Lung microvascular endothelial cell (primary cell): ENCODE measurements at regions not wholly inside any gene's neighbourhood (a gene's known extent, or its start where the extent isn't known, plus 50 kb on each side); places are given as distances from the start of the nearest gene placed in this dataset.
"Not testable (repeated sequence)": the region's sequence is repeated elsewhere in the genome, so short reads cannot be mapped to it uniquely, and the experiment has no call there.

Experiments
- DNase-seq, 2 donors: peaks; one replicate each; pipeline versions ENCODE4 v3.0.0 to v3.0.0-alpha.2; 2010; ENCODE audit warnings: low read depth in 2 of 2

DNA sequence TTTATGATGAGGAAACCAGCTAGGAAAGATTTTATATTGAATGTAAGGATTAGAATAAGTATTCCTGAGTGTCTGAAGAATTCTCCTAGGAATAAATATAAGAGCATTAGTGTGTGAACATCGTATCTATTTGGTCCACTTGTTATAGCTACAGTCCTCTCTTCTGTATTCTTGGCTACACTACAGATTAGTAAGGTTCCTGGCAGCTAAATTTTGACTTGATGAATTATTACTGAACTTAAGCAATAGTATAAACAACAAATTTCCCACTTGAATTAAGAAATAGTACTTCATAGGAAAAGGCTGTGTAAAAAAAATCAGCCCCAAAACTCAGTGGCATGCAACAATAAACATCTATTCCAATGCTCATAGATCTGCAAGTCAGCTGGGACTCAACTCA is 138.4 kb upstream of the G2E3 start:
- no peak for DNase-seq

- DNase-seq, result no peak
Observed at GRCh38 chr14:30426463-30426862, 132.5 kb upstream of the G2E3 start.

- no peak for DNase-seq
Observed at GRCh38 chr14:30427401-30427800, 131.6 kb upstream of the G2E3 start.

- DNase-seq, result no peak
Observed at GRCh38 chr14:30427846-30428245, 131.1 kb upstream of the G2E3 start.

GRCh38 chr14:30431552-30431951 is 127.4 kb upstream of the G2E3 start:
- no peak for DNase-seq

DNA sequence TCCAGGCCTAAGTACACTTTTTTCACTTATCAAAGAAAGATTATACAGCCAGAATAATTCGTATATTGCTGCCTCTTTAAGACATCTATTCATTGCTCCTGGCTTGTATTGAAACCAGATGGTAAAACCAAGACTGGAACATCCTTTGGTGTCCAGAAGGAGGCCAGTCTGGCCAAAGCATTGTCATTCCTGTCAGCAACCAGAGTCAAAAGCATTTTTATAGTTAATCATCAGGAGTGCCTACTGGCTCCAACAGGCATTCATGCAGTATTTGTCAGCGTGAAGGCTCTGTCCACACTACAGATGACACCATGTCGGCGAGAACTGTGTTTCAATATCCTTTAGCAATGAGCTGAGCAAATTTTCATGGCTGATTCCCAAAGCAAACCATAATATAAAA is 118.0 kb upstream of the G2E3 start:
- no peak for DNase-seq

DNA sequence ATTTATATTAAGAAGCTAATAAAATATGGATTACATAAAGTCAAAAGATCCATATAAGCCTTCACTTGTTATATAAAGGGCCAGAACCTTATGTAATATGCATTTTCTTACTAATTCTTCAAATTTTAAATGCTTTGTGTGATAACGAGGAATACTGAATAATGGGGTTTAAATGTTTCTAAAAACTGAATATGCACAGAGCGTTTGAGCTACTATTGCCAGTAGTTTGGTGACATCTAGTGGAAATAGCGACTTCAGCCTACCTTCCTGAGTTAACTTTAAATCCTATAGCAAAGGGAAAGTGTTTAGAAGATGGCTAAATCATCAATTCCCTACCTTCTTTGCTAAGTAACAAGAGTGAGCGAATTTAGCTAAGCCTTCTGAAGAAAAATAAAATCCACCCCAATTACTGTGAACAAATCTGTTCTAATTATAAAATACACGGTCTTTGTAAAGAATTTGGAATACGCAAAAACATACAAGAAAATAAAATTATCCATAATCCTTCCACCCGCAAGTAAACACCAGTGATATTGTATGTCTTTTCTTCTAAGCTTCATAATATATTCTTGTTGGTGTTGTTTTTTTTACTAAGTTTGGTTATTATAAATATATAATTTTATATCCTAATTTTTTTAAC is 115.5 kb upstream of the G2E3 start:
- DNase-seq, result peak; percentile 28 to 48

- DNase-seq, result no peak
Observed at GRCh38 chr14:30444451-30444850, 114.5 kb upstream of the G2E3 start.

DNA sequence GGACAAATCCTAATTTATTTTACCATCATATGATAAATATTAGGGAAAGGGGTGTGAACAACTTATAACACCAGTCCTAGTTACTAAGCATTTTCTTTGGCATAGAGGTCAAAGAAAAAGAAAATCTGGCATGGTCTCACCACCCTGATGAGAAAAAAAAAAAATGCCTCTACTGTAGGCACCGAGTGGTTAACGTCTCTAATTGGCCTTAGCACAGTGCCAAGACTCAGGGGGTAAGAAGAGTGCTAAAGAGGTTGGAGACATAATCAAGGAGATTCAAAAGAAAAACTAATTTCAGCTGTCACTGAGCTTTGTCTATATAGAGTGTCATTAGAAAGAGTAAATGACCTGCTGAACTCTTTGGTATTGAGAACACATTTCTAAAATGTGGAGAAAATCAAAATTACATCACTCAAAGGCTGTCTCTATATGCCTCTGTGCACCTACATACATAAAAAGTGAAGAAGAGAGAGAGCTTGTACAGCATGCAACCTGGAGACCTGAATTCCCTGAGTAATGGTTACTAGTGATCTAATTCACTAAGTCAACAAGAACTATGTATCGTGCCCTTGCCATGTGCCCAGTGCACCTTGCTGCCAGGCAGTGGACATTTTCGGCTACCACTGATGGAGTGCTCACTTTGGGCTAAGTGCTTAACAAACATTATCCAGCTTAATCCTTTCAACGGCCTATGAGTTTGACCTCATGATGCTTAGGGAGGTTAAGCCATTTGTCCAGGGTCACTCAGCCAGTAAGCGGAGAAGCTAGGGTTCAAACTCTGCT is 113.8 kb upstream of the G2E3 start:
- DNase-seq, result no peak

GRCh38 chr14:30445852-30446251 is 113.1 kb upstream of the G2E3 start:
- DNase-seq, result no peak

DNA sequence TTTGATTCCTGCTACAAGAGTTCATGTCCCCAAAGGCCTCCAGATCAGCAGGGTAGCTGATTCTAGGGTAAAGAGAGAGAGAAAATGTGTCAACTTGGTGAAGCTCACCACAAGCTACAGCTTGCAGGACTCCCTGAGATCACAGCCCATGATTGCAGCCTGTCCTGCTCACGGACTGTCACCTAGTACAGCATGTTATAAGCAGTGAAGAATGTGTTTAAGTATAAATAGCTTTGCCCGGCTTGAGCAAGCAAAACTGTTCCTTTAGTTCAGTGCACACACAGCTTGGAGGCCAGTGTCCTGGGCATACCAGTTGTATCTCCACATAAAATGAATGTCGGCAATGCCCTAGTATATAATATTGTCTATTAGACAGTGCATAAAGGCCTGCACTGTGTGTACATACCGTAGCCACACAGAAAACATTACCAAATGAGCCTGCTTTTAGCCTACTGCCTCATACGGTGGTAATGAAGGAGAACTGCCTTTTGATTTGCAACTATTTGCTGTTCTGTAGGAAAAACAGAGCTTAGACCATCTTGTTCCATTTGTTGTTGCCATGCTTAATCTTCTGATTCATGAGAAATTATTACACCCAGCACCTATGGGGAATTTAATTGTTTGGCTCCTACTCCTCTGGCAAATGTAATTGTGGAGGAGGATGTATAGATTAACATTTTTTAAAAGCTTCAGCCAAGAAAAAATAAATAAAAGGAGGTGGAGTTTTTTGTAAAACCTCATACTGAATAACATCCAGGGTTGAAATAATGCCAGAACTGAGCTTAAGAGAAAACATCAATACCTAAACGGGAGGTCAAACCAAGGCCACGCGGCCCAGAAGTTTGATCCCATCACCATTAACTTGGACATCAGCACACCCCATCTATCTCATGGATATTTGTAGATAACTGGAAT is 108.1 kb upstream of the G2E3 start:
- no peak for DNase-seq

- no peak for DNase-seq
Observed at GRCh38 chr14:30456296-30456695, 102.7 kb upstream of the G2E3 start.

- no peak for DNase-seq
Observed at GRCh38 chr14:30462358-30462757, 96.6 kb upstream of the G2E3 start.

DNA sequence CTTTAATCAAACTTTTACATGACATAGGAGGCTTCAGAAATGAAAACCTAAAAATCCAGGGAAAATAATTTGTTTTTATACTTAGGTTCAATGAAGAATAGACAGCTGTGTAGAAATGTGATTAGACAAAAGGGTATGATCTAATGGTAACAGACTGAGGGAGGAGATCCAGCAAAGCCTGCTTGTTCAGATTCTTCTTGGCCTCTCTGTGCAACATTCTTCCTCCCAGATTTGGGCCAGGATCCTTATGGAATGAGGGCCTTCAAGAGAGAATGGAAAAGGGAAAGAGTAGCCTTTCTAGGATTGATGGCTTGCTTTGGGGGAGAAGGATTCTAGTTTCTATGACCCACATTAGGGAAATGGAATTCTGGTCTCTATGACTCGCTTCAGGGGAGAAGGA is 94.5 kb upstream of the G2E3 start:
- no peak for DNase-seq

DNA sequence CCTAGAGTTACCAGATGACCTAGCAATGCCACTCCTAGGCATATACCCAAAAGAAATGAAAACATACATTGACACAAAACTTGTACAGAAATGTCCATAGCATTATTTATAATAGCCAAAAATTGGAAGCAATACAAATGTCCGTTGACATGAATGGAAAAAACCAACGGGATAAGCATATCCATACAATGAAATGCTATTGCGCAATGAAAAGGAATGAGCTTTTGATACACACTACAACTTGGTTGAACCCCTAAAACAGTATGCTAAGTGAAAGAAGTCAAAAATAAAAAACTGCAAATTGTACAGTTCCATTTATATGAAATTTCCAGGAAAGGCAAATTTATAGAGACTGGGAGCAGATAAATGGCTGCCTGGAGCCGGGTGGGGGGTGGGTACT is 90.6 kb upstream of the G2E3 start:
- no peak for DNase-seq

DNA sequence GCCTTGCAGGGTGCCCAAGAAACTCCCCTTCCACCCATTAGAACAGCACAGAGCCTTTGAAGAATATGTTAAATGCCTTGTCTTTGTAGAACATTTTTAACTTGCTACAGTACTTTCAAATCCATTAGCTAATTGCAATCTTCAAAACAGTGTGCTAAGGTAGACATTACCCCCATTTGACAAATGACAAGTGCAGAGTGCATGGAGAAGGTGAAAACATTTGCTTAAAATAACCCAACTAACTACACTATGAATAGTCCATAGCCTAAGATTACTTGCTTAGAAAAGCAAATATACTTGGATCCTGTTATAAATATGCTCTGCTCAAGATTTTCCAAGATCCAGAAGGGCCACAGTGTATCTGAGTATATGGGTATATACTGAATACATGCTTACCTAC is 87.0 kb upstream of the G2E3 start:
- DNase-seq, result no peak

GRCh38 chr14:30473846-30474696 is 84.9 kb upstream of the G2E3 start:
- DNase-seq, result not testable (repeated sequence)

GRCh38 chr14:30482276-30482675 is 76.7 kb upstream of the G2E3 start:
- DNase-seq, result no peak

DNA sequence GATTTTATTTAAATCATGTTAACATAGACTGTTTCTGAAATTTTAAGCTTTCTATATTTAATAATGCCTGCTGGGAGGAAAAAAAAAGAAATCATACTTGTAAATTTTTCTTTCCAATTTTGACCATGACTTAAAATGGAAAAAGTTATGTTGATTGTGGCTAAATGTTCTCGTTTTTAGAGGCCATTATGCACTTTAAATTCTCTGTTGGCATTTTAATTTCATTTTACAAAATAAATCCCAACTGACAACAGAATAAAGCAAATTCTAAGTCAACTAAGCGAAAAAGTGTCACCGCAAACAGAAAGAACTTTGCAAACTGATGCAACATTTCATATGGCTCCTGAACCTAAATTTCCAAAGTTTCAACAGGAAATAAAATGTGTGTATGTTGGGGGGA is 74.8 kb upstream of the G2E3 start:
- DNase-seq, result no peak

DNA sequence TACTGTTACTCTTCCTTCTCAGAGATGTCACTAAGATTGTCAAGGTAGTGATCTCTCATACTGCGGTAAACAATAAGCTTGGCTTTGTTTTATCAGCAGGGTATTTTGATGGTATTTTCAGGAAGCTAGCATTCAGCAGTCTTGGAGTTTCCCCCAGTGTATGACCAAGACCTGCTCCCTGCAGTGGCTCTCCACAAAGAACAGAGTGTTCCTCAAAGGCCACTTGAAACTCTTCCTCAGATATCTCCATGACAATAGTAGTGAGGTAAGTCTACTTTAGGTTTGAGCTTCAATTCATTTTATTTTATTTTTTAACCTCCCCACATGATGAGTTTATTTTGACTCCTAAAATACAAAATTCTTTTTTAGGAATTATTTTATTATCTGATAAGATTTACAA is 74.0 kb upstream of the G2E3 start:
- no peak for DNase-seq

GRCh38 chr14:30496852-30497251 is 62.1 kb upstream of the G2E3 start:
- no peak for DNase-seq
